ENCODE measurements at regions not wholly inside any gene's neighbourhood (a gene's known extent, or its start where the extent isn't known, plus 50 kb on each side); places are given as distances from the start of the nearest gene placed in this dataset.

DNA sequence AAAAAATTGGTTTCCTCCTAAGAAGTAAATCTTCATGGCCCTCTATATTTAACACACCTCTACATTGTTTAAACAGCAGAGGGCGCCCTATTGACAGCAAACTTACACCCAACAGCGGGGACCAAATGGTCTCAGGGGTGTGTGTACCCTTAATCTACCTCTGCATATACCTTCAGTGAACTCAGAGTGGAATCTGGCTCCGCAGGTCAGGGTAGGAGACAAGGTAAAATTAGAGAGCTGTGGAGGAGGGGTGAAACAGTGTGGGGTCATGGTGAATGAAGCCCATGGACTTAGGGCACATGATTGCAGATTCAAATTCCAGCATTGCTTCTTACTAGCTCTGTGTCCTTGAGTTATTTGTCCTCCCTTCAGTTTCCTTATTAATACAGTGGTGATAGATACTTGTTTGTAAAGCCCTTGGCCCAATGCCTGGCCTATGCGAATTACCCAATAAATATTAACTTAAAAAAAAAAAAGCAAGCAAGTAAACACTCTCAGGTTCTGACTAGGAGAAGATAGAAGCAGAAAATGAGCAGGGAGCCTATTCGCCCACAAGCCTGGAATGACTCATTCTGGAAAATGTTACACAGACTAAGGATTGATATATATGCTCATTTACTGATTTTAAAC is 122.9 kb downstream of the CAVIN4 start:
- DNase-seq (ENCODE audit: low read depth): peak; percentile 10

DNA sequence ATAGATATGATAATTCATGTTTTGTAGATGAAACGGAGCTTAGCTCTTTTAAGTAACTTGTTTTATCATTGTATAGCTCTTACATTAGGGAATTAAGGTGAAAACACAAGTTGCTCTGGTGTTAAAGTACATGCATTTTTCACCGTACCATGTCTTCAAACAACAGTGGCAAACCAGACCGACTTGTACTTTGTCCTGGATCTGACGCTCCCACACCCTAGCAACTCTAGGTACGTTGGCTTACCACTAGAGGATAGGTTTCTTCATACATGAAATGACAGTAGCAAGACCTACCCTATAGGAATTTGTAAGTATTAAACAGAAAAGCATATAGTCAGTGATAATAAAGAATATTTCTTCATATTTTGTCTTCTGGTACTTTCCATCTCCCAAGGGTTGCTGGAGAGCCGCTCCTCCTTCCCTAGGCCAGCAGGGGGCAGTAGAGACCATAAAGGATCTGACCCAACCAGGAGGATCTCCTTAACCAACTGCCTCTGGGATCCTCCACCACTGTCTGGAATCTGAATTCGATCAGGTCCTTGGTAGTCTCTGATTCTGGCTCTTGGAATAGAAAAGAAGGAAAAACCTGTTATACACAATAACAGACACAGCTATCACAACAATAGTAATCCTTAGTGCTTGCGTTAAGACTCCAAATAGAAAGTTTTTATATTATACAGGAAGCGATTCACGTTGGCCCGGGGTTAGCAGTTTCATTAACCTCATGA is 136.7 kb downstream of the CAVIN4 start:
- DNase-seq (ENCODE audit: low read depth): peak; percentile 50

DNA sequence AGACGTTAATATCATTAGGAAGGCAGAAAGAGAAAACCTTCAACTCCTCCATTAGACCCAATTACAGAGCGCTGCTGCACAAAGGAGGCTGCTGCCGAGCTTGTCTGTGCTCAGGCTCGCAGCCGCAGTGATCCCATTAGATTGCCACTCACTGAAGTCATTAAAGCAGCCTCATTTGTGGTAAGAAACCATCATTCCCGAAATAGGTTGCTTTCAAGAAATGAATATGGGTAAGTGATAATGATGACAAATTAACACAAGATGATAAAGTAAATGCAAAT is 137.2 kb downstream of the CAVIN4 start:
- no peak for DNase-seq (ENCODE audit: low read depth)

DNA sequence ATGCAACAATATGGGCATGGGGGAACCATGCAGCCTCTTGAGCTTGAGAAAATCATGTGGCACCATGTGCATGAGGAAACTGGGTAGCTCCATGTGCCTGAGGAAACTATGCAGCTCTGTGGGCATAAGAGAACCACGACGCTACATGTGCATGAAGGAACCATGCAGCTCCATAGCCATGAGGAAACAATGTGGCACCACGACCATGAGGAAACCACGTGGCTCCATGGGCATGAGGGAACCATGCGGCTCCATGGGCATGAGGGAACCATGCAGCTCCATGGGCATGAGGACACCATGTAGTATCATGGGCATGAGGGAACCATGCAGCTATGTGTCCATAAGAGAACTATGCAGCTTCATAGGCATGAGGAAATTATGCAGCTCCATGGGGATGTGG is 140.8 kb downstream of the CAVIN4 start:
- DNase-seq (ENCODE audit: low read depth): no peak

DNA sequence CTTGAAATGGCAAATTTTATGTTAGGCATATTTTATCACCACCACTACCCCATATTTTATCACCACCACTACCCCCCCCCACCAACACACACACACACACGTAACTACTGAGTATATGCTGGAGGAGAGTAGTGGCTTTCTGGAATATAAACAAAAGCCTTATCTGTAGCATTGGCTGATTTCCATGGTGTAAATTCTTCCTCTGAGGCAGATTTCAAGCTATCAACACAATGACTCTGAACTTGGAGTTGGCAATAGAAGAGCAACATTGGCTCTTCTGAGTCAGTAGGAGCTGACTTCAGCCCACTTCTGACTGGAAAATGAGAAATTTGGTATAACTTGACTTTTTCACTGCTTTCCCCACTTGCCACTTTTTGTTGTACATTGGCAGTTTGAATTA is 143.0 kb downstream of the CAVIN4 start:
- no peak for DNase-seq (ENCODE audit: low read depth)

DNA sequence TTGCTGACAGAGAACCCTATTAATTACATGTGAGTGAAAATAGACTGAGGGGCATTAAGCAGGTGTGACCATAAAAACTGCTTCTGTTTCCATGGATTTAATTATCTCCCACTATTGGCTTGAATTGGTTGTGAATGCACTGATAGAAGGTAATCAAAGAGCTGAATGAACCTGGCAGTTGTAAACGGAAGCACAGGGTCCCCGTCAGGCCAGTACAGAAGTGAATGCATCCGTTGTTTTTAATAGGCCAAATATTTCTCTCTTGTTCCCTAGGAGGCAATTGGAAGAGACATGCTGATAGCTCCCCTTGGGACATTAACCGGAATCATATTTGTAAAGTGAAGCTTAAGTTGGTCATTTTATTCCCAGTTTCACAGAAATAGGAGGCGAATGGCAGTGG is 147.0 kb downstream of the CAVIN4 start:
- DNase-seq (ENCODE audit: low read depth): no peak

DNA sequence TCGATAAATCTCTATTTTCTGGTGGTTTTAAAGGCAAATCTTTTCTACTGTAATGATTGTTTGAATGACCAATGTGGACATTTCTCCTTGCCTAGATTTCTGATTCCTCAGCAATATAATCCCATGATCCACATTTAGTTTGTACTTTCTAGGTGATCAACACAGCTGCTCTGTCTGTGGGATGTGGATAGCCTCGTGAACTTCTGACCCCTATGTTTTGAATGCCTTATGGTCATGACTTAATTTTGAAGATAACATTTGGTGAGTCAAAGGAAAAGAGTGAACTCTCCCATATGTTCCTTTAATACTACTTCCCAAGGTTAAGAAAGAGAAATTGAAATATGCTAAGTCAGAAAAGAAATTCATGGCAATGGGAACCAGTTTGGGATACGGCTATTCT is 147.5 kb downstream of the CAVIN4 start:
- no peak for DNase-seq (ENCODE audit: low read depth)

DNA sequence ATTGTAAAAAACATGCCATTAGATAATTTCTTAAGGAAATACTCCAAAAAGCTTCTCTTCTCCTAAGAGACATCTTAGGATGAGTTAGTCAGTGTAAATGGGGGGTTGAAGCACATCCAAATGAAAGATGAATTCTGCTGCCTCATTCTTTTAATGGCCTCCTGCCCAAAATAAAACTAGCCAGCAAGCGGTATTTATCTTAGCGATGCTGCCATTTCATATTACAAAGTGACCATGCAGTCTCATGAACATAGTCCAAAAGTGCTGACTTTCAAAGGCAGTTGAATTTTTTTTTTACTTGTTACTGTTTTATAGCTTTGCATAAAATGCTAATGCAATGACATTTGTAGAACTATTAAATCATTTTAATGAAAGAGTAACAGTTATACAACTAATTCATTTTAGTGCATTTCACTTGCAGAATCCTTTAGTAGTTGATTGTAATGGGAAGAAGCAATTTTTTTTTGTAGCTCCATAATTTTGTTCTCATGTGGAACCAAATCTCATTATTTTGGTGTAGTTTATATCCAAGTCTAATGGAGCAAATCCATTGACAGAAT is 151.5 kb downstream of the CAVIN4 start:
- no peak for DNase-seq (ENCODE audit: low read depth)

DNA sequence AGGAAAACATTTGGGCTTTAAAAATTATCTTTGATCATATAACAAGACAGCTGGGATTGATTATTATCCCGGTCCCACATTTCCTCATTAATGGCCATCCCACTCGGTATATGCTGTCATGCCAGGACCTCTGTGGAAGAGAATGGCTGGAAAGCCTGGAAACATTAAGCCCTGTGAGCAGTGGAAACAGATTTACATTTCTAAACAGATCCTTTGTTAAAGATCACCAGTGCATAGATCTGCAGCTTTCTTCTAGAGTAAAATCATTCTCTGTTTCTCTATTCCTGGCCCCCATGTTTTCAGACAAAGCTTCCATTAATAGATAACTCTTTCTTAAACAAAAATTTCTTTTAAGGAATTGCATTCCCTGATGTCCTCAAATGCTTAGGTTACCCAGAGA is 152.2 kb downstream of the CAVIN4 start:
- no peak for DNase-seq (ENCODE audit: low read depth)

DNA sequence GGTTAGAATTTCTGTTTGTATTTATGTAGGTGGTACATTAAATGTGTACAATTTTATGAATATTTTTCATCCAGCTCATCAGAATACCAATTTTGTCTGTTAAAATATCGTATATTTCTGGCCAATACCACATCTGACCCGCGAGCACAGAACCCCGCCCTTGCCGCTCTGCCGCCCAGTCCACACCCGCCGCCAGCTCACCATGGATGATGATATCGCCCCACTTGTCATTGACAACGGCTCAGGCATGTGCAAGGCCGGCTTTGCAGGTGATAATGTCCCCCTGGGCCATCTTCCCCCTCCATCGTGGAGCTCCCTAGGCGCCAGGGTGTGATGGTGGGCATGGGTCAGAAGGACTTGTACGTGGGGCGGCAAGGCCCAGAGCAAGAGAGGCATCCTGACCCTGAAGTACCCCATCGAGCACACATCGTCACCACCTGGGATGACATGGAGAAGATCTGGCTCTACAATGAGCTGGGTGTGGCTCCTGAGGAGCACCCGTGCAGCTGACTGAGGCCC is 153.2 kb downstream of the CAVIN4 start:
- no peak for DNase-seq (ENCODE audit: low read depth)

DNA sequence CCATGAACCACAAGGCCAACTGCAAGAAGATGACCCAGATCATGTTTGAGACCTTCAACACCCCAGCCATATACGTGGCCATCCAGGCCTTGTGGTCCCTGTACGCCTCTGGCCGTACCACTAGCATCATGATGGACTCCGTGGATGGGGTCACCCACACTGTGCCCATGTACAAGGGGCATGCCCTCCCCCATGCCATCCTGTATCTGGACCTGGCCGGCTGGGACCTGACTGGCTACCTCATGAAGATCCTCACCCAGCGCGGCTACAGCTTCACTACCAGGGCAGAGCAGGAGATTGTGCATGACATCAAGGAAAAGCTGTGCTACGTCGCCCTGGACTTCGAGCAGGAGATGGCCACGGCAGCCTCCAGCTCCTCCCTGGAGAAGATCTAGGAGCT is 153.7 kb downstream of the CAVIN4 start:
- no peak for DNase-seq (ENCODE audit: low read depth)

DNA sequence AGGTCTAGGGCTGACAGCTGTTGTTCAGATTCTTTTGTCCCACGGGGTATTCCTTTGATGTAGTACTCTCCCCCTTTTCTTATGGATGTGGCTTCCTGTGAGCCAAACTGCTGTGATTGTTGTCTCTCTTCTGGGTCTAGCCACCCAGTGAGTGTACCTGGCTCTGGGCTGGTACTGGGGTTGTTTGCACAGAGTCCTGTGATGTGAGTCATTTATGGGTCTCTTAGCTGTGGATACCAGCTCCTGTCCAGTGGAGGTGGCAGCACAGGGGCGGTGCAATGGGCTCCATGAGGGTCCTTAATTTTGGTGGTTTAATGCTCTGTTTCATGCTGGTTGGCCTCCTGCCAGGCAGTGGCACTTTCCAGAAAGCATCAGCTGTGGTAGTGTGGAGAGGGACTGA is 161.3 kb downstream of the CAVIN4 start:
- DNase-seq (ENCODE audit: low read depth): no peak

DNA sequence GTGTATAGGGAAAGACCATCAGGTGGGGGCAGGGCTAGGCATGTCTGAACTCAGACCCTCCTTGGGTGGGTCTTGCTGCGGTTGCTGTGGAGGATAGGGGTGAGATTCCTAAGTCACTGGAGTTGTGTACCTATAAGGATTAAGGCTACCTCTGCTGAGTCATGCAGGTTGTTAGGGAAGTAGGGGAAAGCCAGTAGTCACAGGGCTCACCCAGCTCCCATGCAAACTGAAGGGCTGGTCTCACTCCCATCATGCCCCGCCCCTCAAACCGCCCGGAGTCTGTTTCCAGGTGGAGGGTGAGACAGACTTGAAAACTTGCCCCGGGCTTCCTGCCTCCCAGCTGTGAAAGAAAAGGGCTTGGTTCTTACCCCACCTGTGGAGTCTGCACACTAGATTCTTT is 161.8 kb downstream of the CAVIN4 start:
- no peak for DNase-seq (ENCODE audit: low read depth)

DNA sequence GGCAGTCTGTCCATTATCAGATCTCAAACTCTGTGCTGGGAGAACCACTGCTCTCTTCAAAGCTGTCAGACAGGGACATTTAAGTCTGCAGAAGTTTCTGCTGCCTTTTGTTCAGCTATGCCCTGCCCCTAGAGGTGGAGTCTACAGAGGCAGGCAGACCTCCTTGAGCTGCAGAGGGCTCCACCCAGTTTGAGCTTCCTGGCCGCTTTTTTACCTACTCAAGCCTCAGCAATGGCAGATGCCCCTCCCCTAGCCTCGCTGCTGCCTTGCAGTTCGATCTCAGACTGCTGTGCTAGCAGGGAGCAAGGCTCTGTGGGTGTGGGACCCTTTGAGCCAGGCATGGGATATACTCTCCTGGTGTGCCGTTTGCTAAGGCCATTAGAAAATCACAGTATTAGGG is 171.1 kb downstream of the CAVIN4 start:
- peak; percentile 13 for DNase-seq (ENCODE audit: low read depth)

DNA sequence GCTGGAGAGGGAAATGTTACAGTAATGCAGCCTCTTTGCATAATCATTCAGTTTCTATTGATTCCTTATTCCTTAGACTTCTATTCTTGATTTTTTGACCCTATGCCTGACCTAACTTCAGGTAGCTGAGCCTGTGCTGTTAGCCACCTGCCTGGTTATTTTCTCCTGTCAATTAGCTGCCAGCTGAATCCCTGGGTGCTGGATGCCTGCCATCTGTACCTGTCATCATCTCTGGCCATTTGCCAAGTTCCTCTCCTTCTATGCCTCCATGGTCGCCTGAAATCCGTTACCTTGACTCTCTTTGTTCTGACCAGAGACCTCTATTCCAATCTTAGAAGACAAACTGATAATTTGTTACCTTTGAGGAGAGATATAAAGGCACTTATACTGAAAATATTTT is 178.3 kb downstream of the CAVIN4 start:
- no peak for DNase-seq (ENCODE audit: low read depth)

DNA sequence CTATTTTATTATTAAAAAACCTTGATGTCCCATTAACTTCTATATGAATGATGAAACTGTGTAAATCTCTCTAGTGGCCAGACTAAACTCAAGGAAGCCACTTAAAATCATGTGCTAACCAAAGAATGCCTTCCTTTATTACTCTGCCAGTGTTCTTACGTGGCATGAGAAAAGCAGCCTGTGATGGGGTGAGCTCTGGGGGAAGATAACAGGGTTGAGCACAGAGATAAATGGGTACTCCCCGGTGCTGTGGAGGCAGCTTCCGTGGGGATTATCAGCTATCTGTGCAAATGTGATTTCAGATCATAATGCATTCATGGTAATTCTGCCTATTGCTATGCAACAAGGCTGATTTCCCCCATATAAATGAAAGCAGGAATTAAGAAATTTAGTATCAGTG is 181.3 kb downstream of the CAVIN4 start:
- DNase-seq (ENCODE audit: low read depth): no peak

DNA sequence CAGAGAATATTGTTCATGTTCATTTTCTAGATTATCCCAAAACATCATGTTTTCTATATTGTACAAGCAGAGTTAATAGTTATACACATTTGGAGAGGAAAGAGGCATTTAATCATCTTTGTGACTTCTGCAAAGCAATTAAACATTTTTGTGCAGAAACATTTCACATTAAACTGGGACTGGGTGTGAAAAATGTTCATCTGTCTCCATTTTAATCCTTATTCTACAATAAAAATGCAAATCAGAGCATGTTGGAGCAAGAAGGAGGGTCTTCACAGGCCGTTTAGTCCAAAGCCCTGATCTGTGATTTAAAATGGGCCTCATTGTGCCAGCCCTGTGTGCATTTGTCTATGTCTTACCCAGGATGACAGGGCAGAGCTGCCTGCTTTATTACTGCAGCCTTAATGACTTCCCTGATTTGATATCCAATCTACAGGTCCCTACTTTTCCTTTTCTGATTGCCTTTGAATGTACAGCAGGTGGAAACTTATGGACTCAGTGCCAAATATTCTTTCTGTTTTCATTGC is 183.5 kb downstream of the CAVIN4 start:
- no peak for DNase-seq (ENCODE audit: low read depth)

DNA sequence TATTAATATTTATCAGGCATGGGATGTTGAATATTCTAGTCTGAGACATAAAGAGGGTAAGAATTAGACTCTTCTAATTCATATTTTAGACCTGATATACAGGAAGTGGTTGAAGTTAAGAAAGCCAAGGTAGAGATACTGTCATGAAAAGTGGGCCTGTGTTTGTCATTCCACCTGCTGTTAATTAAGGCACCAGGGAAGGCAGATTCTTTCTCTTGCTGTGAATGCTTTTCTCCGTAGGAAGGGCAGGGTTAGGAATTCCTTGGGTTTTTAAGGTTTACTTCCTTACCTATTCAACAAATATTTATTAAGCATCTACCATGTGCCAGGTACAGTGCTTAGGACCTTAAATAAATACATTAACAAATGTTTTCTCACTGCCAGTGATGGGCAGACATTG is 196.4 kb downstream of the CAVIN4 start:
- DNase-seq (ENCODE audit: low read depth): no peak

DNA sequence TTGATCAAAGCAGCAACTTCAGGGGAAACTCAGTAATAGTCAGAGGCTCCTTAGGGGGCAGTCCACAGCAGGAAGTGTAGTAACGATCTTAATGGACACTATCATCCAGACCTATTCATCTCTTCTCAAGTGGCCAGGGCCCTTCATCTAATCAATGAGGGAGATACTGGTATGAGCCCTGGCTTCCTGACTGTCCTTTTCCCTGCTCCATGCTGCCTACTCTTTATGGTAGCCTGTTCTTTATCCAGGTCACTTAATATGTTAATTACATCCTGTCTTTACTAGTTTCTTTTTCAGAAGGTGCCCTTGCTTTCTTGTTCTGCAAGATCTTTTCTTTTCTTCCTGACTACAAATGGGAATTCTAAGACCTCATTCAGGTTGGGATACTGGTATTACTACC is 197.1 kb downstream of the CAVIN4 start:
- DNase-seq (ENCODE audit: low read depth): no peak

DNA sequence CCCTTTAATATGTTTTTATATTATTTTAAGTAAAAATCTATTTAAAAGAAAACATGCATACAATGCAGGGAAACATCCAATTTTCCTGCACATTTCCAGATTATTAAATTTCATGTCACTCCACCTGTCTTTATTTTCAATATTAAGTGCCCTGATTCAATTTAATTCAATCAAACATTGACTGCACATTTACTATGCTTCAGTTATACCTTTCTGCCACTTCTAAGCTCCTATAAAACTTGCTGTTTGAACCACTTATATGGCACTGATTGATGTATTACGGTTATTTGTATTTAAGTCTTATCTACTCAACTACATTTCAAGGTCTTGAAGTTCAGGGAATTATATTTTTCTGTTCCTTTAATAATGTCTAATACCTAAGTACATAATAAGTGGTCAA is 198.0 kb downstream of the CAVIN4 start:
- no peak for DNase-seq (ENCODE audit: low read depth)

DNA sequence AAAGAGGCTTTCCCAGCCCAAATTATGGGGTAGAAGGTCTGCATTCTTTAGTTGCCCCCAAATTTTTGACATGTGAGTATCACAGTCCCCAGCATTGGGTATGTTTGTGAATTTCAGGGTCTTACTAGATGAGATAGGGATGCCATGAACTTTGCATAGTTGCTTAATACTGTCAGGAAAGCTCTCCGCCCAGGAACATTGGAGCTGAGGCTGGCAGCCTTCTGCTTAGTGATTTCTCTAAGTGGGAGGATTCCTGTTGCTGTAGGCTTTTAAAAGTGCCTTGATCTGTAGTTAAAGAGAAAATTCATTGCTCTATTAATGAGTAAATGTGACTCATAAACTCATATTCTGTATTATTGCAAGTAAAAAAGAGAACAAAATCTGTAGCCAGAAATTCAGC is 206.9 kb downstream of the CAVIN4 start:
- DNase-seq (ENCODE audit: low read depth): no peak

DNA sequence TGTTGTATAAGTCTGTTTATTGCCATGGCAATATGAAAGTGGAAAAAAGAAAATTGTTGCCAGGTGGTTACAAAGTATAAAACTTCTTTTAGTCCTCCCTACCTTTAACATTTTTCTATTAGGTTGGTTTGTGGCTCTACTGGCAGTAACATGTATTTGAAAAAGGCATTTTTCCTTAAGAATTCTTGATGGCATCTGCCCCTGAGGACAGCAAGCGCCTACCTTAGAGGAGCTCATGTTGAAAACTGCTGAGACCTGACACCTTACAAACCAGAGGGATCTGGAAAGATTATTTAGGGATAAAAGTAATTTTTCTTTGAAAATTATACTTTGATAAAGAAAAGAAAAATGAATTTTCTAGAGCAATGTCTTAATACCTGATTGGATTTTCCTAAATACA is 208.1 kb downstream of the CAVIN4 start:
- no peak for DNase-seq (ENCODE audit: low read depth)

DNA sequence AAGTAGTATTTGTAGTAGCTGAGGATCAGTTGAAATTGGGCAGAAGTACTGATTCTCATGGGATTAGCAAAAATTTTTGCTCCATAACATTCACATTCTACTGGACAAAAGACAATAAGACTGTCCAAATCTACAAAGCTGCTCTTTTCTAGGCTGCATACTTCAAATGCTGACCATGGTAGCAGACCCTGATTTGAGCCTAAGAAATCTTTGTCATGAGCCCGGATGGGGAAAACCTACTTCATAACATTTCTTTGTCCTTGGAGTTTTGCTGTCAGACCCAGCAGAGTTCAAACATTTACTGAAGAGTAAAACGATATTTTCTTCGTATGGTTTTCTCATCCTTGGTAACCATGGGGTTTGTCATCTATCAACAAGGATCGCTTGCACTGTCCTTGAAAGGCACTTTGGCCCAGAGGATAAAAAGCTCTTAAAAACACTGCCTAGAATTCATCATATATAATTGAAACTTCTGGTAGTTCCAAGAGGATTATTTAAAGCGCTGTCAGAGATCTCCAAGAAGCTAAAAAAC is 216.9 kb downstream of the CAVIN4 start:
- DNase-seq (ENCODE audit: low read depth): no peak

Measured in HT1080 (cell line).